BE2C (cell line): ENCODE measurements at regions not wholly inside any gene's neighbourhood (a gene's known extent, or its start where the extent isn't known, plus 50 kb on each side); places are given as distances from the start of the nearest gene placed in this dataset.

Source experiments
- DNase-seq: peaks from one replicate; pipeline ENCODE4 v3.0.0-alpha.2; 2020
- H3K27me3 ChIP-seq: fragments of 250-450 bp; sonication (Bioruptor Pico); 2 replicates; pipeline ENCODE4 v1.5.1; 2020; ENCODE audit warnings: mild to moderate bottlenecking
- H3K36me3 ChIP-seq: fragments of 250-450 bp; sonication (Bioruptor Pico); 2 replicates; pipeline ENCODE4 v1.5.1; 2020; ENCODE audit warnings: mild to moderate bottlenecking
- H3K4me1 ChIP-seq: fragments of 250-450 bp; sonication (Bioruptor Pico); 2 replicates; pipeline ENCODE4 v1.5.1; 2020
- H3K4me3 ChIP-seq: 2 replicates; pipeline ENCODE4 v1.5.1; 2011; ENCODE audit warnings: low read depth, low read length
- H3K9me3 ChIP-seq: fragments of 250-450 bp; sonication (Bioruptor Pico); 2 replicates; pipeline ENCODE4 v1.5.1; 2020
- TF ChIP-seq, protein P1 (sequence below): IDR thresholded peaks from 2 replicates; pipeline ENCODE4 v1.5.1; 2012; ENCODE audit warnings: mild to moderate bottlenecking, low read depth, low read length

DNA sequence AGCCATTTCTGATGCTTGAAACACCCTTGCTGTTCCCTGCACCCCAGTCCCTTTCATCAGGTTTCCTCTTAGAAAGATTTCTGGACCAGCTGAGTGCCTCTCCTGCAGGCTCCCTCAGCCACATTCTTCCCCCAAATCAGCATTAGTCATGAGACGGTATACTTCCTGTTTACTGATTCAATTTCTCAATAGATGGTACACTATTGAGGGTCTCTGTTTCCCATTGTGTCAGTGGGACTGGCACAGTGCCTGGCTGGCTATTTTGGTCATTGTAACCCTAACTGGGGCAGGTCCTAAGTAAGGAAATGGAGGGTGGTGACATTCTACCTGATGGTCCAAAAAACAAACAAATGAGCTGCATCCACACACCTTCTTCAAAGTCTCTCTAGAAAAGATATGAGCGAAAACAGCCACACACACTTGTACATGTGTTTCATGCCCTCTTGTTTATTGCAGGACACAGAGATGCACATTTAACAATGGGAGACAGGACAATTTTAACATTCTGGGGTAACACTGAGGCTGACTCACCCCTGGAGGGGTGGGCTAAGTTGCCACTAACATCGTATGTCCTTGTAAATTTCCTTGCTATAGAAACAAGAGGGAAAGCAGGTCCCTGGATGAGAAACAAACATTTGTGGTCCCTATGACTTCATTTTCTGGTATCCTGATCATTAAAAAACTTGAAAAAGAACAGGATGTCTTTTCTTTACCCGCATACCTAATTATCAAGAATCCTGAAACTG is 77.5 kb downstream of the RRAGC start:
- no peaks in the 10 kb centered on the region for H3K9me3 ChIP-seq
- DNase-seq, result no peak
- no peaks in the 10 kb centered on the region for H3K27me3 ChIP-seq
- H3K36me3 ChIP-seq, result no peaks in the 10 kb centered on the region
- no peaks in the 10 kb centered on the region for H3K4me1 ChIP-seq
- H3K4me3 ChIP-seq, result no peak overlapping the region
- TF ChIP-seq, protein P1, sequence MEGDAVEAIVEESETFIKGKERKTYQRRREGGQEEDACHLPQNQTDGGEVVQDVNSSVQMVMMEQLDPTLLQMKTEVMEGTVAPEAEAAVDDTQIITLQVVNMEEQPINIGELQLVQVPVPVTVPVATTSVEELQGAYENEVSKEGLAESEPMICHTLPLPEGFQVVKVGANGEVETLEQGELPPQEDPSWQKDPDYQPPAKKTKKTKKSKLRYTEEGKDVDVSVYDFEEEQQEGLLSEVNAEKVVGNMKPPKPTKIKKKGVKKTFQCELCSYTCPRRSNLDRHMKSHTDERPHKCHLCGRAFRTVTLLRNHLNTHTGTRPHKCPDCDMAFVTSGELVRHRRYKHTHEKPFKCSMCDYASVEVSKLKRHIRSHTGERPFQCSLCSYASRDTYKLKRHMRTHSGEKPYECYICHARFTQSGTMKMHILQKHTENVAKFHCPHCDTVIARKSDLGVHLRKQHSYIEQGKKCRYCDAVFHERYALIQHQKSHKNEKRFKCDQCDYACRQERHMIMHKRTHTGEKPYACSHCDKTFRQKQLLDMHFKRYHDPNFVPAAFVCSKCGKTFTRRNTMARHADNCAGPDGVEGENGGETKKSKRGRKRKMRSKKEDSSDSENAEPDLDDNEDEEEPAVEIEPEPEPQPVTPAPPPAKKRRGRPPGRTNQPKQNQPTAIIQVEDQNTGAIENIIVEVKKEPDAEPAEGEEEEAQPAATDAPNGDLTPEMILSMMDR, result no peak

DNA sequence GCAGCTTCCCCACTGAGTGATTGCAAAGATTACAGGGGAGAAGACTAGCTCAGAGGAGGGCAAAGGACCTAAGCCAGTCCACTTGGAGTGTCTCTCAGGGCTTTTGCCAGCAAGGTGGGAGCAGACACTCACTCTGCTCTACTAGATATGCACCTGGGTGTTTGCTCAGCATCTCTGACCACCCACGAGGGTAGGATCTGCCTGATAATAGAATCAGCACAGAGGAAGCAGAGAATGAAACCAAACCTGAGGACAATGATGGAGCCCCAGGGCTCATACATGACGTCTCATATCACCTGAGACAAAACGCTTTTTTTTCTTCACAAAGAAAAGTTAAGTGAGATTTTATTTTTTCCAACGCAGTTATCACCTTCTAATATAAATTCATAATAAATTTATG is 79.4 kb downstream of the RRAGC start:
- TF ChIP-seq, protein P1, result no peak
- Histone ChIP-seq H3K36me3 (no peaks in the 10 kb centered on the region), H3K4me1 (no peaks in the 10 kb centered on the region), H3K4me3 (no peak overlapping the region), H3K9me3 (no peaks in the 10 kb centered on the region), H3K27me3 (no peaks in the 10 kb centered on the region)
- DNase-seq, result no peak

DNA sequence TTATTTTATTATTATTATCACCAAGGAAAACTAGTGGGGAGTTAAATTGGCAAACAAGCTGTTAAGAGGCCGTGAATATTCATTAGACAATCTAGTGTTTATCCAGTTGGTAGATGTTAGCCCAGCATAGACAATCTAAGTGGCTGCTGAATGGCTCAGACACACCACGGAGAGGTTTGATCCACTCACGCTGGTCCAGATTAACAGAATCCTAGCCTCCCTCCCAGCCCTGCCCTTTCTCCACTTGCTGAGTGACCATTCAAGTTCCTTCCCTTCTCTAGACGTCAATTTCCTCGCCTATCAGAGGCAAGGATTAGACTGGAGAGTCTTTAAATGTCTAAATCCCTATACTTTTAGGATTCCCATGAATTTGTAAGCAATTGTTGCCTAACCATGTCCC is 80.1 kb downstream of the RRAGC start:
- TF ChIP-seq, protein P1, result no peak
- Histone ChIP-seq H3K4me1 (no peaks in the 10 kb centered on the region), H3K9me3 (no peaks in the 10 kb centered on the region), H3K36me3 (no peaks in the 10 kb centered on the region), H3K27me3 (no peaks in the 10 kb centered on the region), H3K4me3 (no peak overlapping the region)
- no peak for DNase-seq

DNA sequence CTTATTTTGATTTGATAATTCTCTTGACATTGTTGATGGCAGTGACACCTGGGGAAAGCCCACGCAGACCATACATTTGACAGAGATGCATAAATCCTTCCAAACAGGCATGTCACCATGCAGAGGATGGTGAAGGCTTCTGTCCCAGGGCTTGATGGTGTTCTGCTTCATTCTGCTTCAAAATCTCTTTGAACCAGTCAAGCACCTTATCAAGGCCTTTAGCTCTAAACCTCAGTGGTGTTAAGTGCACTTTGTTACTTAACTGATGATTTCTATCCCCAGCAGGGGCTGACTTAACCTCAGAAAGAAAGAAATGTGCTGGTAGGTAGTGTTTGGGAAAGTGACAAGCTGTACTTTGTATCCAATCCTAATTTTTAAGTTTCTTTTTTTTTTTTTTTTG is 81.1 kb downstream of the RRAGC start:
- H3K36me3 ChIP-seq, result no peaks in the 10 kb centered on the region
- no peaks in the 10 kb centered on the region for H3K4me1 ChIP-seq
- H3K9me3 ChIP-seq, result no peaks in the 10 kb centered on the region
- no peaks in the 10 kb centered on the region for H3K27me3 ChIP-seq
- no peak overlapping the region for H3K4me3 ChIP-seq
- TF ChIP-seq, protein P1, result no peak
- no peak for DNase-seq

DNA sequence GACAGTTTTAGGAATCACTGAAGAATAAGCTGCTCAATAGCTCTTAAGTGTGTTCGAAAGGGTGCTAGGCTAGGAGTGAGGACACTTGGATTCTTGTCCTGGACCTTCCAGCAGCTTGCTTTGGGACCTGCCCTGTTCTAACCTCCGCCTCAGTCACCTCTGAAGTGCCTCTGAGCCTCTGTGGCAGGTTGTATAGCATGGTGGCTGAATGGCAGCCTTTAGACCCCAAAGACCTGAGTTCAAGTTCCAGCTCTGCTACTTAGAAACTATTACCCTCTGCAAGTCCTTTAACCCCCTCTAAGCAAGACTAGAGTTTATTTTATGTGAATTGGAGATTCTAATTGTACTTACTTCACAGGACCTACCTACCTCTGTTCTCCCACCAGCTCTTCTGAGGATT is 81.5 kb downstream of the RRAGC start:
- no peak for DNase-seq
- Histone ChIP-seq H3K36me3 (no peaks in the 10 kb centered on the region), H3K9me3 (no peaks in the 10 kb centered on the region), H3K4me3 (no peak overlapping the region), H3K27me3 (no peaks in the 10 kb centered on the region), H3K4me1 (no peaks in the 10 kb centered on the region)
- TF ChIP-seq, protein P1, result no peak

DNA sequence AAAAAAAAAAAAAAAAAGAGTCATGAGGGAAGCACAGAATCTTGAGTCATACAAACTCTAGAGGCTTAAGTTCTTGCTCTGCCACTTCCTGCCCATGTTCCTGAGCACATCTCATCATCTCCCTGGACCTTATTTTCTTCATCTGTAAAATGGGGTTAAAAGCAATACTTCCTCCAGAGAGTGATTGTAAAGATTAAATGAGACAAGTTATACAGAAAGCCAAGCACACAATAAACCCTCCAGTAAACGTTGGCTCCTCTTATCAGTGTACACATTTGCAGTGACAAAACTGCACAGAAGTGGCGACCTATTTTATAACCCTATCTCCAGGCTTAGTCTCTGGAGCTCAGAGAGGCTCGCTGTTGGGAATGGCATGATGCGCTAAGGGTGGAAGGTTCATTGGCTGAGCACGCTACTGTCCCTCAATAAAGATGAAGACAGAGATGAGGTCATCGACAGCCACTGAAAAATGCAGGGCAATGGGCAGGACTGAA is 82.1 kb downstream of the RRAGC start:
- Histone ChIP-seq H3K4me1 (no peaks in the 10 kb centered on the region), H3K36me3 (no peaks in the 10 kb centered on the region), H3K9me3 (no peaks in the 10 kb centered on the region), H3K27me3 (no peaks in the 10 kb centered on the region), H3K4me3 (no peak overlapping the region)
- DNase-seq, result no peak
- TF ChIP-seq, protein P1, result no peak
